Pancreas (tissue), 10 donors: ENCODE measurements at regions not wholly inside any gene's neighbourhood (a gene's known extent, or its start where the extent isn't known, plus 50 kb on each side); places are given as distances from the start of the nearest gene placed in this dataset.

Source experiments
- ATAC-seq, 4 donors: fragments of 200-7000 bp; cut with Tn5 transposase; one replicate each; pipeline versions ENCODE4 v1.8.0 to v1.9.1; 2020; ENCODE audit warnings: mild to moderate bottlenecking in 4 of 4, moderate library complexity in 4 of 4
- DNase-seq, 6 donors: peaks; one replicate each; pipeline ENCODE4 v3.0.0-alpha.2; 2020
- FAIRE-seq: peaks from 2 replicates; lab custom pipeline; 2012; peaks lifted over from hg19 to GRCh38; lab: Jason Lieb, UNC
- H3K27ac ChIP-seq, 4 donors: fragments of 200-600 bp; sonication (generic); 1 replicate in 3 of 4; 2 replicates in 1 of 4; pipeline versions ENCODE4 v1.5.0 to v1.8.0; 2020
- H3K27me3 ChIP-seq, 4 donors: fragments of 200-600 bp; one replicate each; pipeline ENCODE4 v1.8.0; 2021
- H3K36me3 ChIP-seq, 3 donors: fragments of 200-600 bp; sonication (generic) in 1 of 3; one replicate each; pipeline versions ENCODE4 v1.5.0 to v1.8.0; 2020 to 2021
- H3K4me1 ChIP-seq, 3 donors: fragments of 200-600 bp; one replicate each; pipeline ENCODE4 v1.8.0; 2021
- H3K4me3 ChIP-seq, 4 donors: fragments of 200-600 bp; sonication (generic) in 2 of 4; one replicate each; pipeline versions ENCODE4 v1.5.0 to v1.8.0; 2020 to 2021
- H3K9me3 ChIP-seq, 4 donors: fragments of 200-600 bp; one replicate each; pipeline ENCODE4 v1.8.0; 2021
- WGBS, 2 donors: extraction: QIAGEN DNeasy Blood & Tissue Kit; methylation state at CpG; one replicate each; pipeline ENCODE4 v1.1.7; 2013; 5-methylcytosine and 5-hydroxymethylcytosine counted together
- intact Hi-C, 3 donors: fragments of 100-400 bp; cut with DNase I; formaldehyde crosslinking; loops; one replicate each; pipeline versions ENCODE4 v1.11.1 to v1.14.2; 2022
- TF ChIP-seq, protein P1 (sequence below), 4 donors: fragments of 200-600 bp; sonication (generic) in 3 of 4; IDR thresholded peaks; one replicate each; pipeline versions ENCODE4 v1.5.0 to v1.8.0; 2021; ENCODE audit warnings: antibody characterized with exemption in 4 of 4
- donor health status: healthy with polysubstance abuse.
- donor health status: DM: no; HTN: no; CAD: no; lungs with moderate emphysema.
- donor health status: DM: no; HTN: no; CAD: no.
- donor health status: control.
- donor health status: control.
- donor health status: Bipolar disorder and iron deficiency.
- donor health status: DM: yes; HTN: yes; CAD: no.
- donor health status: DM: no; HTN: no; CAD: no.
- donor health status: DM: no; HTN: no; CAD: no.
- donor health status: DM: yes; HTN: yes; CAD: no.

DNA sequence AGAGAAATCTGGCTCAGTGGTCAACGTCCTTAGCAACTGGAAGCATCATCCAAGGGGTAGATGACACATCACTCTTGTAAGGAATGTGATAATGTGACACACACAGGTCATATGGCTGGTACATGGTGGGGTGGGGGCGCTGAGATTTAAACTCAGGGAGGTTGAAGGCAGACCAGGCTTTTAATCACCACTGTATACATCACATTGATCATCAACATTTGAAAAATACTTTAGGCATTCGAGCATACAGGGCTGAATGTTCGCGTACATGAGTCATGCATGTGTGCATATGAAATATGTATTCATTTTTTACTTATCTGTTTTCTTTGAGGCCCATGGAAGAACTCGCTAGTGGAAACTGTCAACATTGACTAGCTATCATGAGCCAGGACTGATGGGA is 976.4 kb downstream of the VRK1 start:
- no peaks in the 10 kb centered on the region for H3K27me3 ChIP-seq
- FAIRE-seq (no peak), ATAC-seq (no peak), DNase-seq (no peak)
- H3K4me3 ChIP-seq = no peak overlapping the region
- 46 to 49% methylated on average over 6 of the region's 6 CpGs for WGBS, 2 donors
- H3K36me3 ChIP-seq = no peaks in the 10 kb centered on the region
- TF ChIP-seq, protein P1, sequence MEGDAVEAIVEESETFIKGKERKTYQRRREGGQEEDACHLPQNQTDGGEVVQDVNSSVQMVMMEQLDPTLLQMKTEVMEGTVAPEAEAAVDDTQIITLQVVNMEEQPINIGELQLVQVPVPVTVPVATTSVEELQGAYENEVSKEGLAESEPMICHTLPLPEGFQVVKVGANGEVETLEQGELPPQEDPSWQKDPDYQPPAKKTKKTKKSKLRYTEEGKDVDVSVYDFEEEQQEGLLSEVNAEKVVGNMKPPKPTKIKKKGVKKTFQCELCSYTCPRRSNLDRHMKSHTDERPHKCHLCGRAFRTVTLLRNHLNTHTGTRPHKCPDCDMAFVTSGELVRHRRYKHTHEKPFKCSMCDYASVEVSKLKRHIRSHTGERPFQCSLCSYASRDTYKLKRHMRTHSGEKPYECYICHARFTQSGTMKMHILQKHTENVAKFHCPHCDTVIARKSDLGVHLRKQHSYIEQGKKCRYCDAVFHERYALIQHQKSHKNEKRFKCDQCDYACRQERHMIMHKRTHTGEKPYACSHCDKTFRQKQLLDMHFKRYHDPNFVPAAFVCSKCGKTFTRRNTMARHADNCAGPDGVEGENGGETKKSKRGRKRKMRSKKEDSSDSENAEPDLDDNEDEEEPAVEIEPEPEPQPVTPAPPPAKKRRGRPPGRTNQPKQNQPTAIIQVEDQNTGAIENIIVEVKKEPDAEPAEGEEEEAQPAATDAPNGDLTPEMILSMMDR (IDR thresholded peaks at IDR 0.05) = no peak
- no peaks in the 10 kb centered on the region for H3K9me3 ChIP-seq
- no peak overlapping the region for H3K27ac ChIP-seq
- intact Hi-C loops = no loop called here
- H3K4me1 ChIP-seq = no peaks in the 10 kb centered on the region

DNA sequence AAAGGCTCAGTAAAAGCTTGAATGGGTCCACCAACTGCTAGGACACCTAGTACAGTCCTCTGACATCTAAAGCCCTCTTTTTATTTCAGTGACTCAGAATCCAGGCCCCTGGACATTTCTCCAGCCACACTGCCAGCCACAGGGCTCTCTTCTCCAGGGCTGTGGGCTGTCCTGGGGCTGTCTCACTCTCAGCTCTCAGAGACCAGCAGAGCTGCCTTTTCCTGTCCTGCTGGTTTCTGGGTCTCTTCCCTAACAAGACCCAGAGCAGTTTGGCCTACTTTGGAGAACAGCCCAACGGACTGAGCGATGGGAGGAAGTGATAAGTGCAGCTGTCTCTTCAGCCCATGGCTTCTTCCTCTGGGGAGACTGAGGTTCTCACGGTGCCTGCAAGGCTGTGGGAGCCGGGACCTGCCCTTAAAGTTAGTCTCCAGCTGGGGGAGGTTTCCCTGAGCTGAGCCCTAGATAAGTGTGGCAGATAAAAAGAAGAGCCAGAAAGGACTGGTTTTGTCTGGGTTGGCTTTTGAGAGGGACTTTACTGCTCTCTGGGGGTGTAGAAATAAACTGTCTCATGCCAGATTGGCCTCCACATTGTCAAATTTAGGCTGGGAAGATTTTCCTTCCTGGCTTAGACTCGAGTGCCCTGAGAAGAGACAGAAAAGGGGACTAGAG is 979.8 kb downstream of the VRK1 start:
- Histone ChIP-seq H3K9me3 (no peaks in the 10 kb centered on the region), H3K27ac (no peak overlapping the region), H3K27me3 (peaks cover 0 to 4% (median 0%) of the 10 kb centered on the region in 4 donors), H3K4me1 (no peaks in the 10 kb centered on the region), H3K4me3 (no peak overlapping the region), H3K36me3 (no peaks in the 10 kb centered on the region)
- ATAC-seq (no peak), FAIRE-seq (no peak), DNase-seq (no peak)
- 36 to 57% methylated on average over 5 of the region's 5 CpGs for WGBS, 2 donors
- intact Hi-C loops = no loop called here
- TF ChIP-seq, protein P1 (IDR thresholded peaks at IDR 0.05) = no peak

DNA sequence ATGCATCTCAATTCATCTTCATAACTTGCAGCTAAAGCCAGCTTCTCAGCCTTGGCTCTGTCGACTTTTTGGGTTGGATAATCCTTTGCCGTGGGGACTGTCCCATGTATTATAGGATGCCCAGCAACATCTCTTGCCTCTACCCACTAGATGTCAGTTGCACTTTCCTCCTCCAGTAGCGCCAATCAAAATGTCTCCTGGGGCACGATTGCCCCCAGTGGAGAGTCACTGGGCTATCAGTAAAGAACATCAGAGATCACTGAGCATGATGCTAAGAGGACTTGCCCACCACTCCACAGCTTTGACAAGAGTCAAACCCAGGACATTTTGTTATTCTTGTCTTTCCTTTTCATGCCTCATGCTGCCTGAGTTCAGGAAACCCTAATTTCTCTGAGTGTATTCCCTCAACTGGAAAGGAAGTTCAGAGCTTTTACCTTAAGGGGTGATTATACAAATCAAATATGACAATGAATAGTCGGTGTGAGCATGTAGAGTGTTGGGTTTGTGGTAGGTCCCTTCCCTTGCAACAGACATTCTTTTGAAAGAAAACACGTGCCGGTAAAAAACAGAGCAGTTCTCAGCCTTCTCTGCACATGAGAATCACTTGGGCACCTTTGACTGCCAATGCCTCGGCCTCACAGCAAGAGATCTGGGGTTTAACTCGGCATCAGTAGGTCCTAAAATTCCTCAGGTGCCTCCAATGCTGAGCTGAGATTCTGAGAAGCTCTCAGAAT is 980.6 kb downstream of the VRK1 start:
- FAIRE-seq (no peak), DNase-seq (no peak), ATAC-seq (no peak)
- TF ChIP-seq, protein P1 (IDR thresholded peaks at IDR 0.05) = no peak
- Histone ChIP-seq H3K4me1 (no peaks in the 10 kb centered on the region), H3K9me3 (no peaks in the 10 kb centered on the region), H3K4me3 (no peak overlapping the region), H3K36me3 (no peaks in the 10 kb centered on the region), H3K27me3 (peaks cover 0 to 4% (median 0%) of the 10 kb centered on the region in 4 donors), H3K27ac (no peak overlapping the region)
- intact Hi-C loops = no loop called here
- WGBS, 2 donors = 61 to 69% methylated on average over 9 of the region's 9 CpGs

DNA sequence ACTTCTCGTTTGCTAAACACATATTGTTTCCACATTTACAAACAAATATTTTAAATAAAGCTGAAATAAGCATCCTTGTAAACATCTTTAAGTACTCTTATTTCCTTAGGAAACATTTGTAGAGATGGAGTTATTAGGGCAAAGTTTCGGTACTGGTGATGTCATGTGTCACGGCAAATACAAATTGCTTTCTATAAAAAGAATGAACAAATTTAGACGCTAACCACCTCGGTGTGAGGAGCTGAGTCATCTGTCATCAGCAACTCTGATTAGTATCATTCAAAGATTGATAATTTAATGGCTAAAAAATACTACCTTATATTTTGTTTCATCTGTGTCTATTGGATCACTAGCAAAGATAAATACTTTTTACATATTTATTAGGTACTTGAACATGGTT is 982.0 kb downstream of the VRK1 start:
- TF ChIP-seq, protein P1 (IDR thresholded peaks at IDR 0.05) = no peak
- ATAC-seq = no peak
- no peak for DNase-seq
- FAIRE-seq = no peak
- H3K4me3 ChIP-seq = no peak overlapping the region
- no peaks in the 10 kb centered on the region for H3K4me1 ChIP-seq
- 69 to 73% methylated on average over 5 of the region's 5 CpGs for WGBS, 2 donors
- H3K9me3 ChIP-seq = no peaks in the 10 kb centered on the region
- H3K27me3 ChIP-seq = peaks cover 0 to 4% (median 0%) of the 10 kb centered on the region in 4 donors
- H3K36me3 ChIP-seq = no peaks in the 10 kb centered on the region
- intact Hi-C loops = no loop called here
- no peak overlapping the region for H3K27ac ChIP-seq

DNA sequence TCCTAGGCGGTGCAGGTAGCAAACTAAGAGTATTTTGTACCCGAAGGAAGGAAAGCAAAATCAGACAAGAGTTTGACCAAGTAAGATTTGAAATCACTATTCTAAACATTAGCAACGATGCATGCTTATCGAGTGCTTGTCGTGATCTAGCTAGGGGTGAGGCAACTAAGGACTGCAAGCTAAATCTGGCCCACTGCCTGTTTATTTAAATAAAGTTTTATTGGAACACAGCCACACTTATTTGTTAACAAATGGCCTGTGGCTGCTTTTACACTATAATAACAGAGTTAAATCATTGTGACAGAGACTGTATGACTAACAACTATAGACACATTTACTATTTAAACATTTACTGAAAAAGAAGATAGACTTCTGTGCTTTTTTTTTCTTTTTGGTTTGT is 983.6 kb downstream of the VRK1 start:
- Histone ChIP-seq H3K9me3 (no peaks in the 10 kb centered on the region), H3K4me1 (no peaks in the 10 kb centered on the region), H3K27ac (no peak overlapping the region), H3K36me3 (no peaks in the 10 kb centered on the region), H3K27me3 (peaks cover 0 to 4% (median 0%) of the 10 kb centered on the region in 4 donors), H3K4me3 (no peak overlapping the region)
- ATAC-seq (no peak), FAIRE-seq (no peak), DNase-seq (no peak)
- TF ChIP-seq, protein P1 (IDR thresholded peaks at IDR 0.05) = no peak
- intact Hi-C loops = no loop called here
- WGBS, 2 donors = 82 to 91% methylated on average over 5 of the region's 5 CpGs
